ENCODE measurements at regions not wholly inside any gene's neighbourhood (a gene's known extent, or its start where the extent isn't known, plus 50 kb on each side); places are given as distances from the start of the nearest gene placed in this dataset.

GRCh38 chr3:188010478-188010877 is 143.5 kb upstream of the LPP start:
- TF ChIP-seq CTCF (IDR thresholded peaks at IDR 0.05 in 4 of 5, conservative IDR thresholded peaks at IDR 0.05 in 1 of 5) (no peak), POLR2A (IDR thresholded peaks at IDR 0.05) (no peak)

Data from gastrocnemius medialis (tissue), 4 donors.